ENCODE measurements at regions not wholly inside any gene's neighbourhood (a gene's known extent, or its start where the extent isn't known, plus 50 kb on each side); places are given as distances from the start of the nearest gene placed in this dataset.

GRCh38 chr21:25107708-25108107 lies 499.6 kb downstream of the MRPL39 start:
- Histone ChIP-seq H3K79me2 (ENCODE audit: low read length) (no peaks in the 10 kb centered on the region), H2AFZ (ENCODE audit: low read depth, low read length) (no peak overlapping the region), H3K27ac (ENCODE audit: low read length) (no peak overlapping the region), H4K20me1 (ENCODE audit: insufficient read depth, low read length) (no peaks in the 10 kb centered on the region), H3K4me1 (ENCODE audit: low read length) (no peaks in the 10 kb centered on the region), H3K4me2 (ENCODE audit: low read length) (no peak overlapping the region), H3K9me3 (ENCODE audit: insufficient read depth, low read length) (no peaks in the 10 kb centered on the region), H3K9ac (ENCODE audit: low read length) (no peak overlapping the region), H3K4me3 (ENCODE audit: low read length) (no peak overlapping the region), H3K27me3 (ENCODE audit: low read depth, low read length) (no peaks in the 10 kb centered on the region), H3K36me3 (replicated peaks; ENCODE audit: low read depth, low read length) (no peaks in the 10 kb centered on the region)
- TF ChIP-seq EZH2phosphoT487 (IDR thresholded peaks at IDR 0.05; ENCODE audit: low read depth) = no peak
- TF ChIP-seq CTCF (IDR thresholded peaks at IDR 0.05; ENCODE audit: low read depth, low read length) = no peak

- H3K9ac ChIP-seq (ENCODE audit: low read length) = no peak overlapping the region
- H3K4me2 ChIP-seq (ENCODE audit: low read length) = no peak overlapping the region
- H3K27ac ChIP-seq (ENCODE audit: low read length) = no peak overlapping the region
- no peaks in the 10 kb centered on the region for H3K9me3 ChIP-seq (ENCODE audit: insufficient read depth, low read length)
- no peaks in the 10 kb centered on the region for H3K79me2 ChIP-seq (ENCODE audit: low read length)
- no peak overlapping the region for H3K4me3 ChIP-seq (ENCODE audit: low read length)
- no peak overlapping the region for H2AFZ ChIP-seq (ENCODE audit: low read depth, low read length)
- no peaks in the 10 kb centered on the region for H4K20me1 ChIP-seq (ENCODE audit: insufficient read depth, low read length)
- H3K27me3 ChIP-seq (ENCODE audit: low read depth, low read length) = no peaks in the 10 kb centered on the region
- H3K4me1 ChIP-seq (ENCODE audit: low read length) = no peaks in the 10 kb centered on the region
- TF ChIP-seq EZH2phosphoT487 (IDR thresholded peaks at IDR 0.05; ENCODE audit: low read depth) (no peak), CTCF (IDR thresholded peaks at IDR 0.05; ENCODE audit: low read depth, low read length) (no peak)
- H3K36me3 ChIP-seq (replicated peaks; ENCODE audit: low read depth, low read length) = no peaks in the 10 kb centered on the region
Measured at GRCh38 chr21:25103500-25104207, 503.6 kb downstream of the MRPL39 start.

- Histone ChIP-seq H3K4me3 (ENCODE audit: low read length) (no peak overlapping the region), H2AFZ (ENCODE audit: low read depth, low read length) (no peak overlapping the region)
Measured at GRCh38 chr21:25097648-25098047, 509.6 kb downstream of the MRPL39 start.

GRCh38 chr21:25094695-25095094 lies 512.6 kb downstream of the MRPL39 start:
- Histone ChIP-seq H2AFZ (ENCODE audit: low read depth, low read length) (no peak overlapping the region), H3K4me3 (ENCODE audit: low read length) (no peak overlapping the region), H3K79me2 (ENCODE audit: low read length) (no peaks in the 10 kb centered on the region), H3K4me1 (ENCODE audit: low read length) (no peaks in the 10 kb centered on the region), H3K27me3 (ENCODE audit: low read depth, low read length) (no peaks in the 10 kb centered on the region), H3K27ac (ENCODE audit: low read length) (no peak overlapping the region), H3K36me3 (replicated peaks; ENCODE audit: low read depth, low read length) (peaks cover 4% of the 10 kb centered on the region), H3K4me2 (ENCODE audit: low read length) (no peak overlapping the region), H3K9ac (ENCODE audit: low read length) (no peak overlapping the region), H3K9me3 (ENCODE audit: insufficient read depth, low read length) (peaks cover 6% of the 10 kb centered on the region; the same call in 1 of the 2 replicates), H4K20me1 (ENCODE audit: insufficient read depth, low read length) (no peaks in the 10 kb centered on the region)
- TF ChIP-seq EZH2phosphoT487 (IDR thresholded peaks at IDR 0.05; ENCODE audit: low read depth) = no peak
- TF ChIP-seq CTCF (IDR thresholded peaks at IDR 0.05; ENCODE audit: low read depth, low read length) = no peak

More at GRCh38 chr21:25097648-25098047, 509.6 kb downstream of the MRPL39 start:
- H4K20me1 ChIP-seq (ENCODE audit: insufficient read depth, low read length) = no peaks in the 10 kb centered on the region
- peaks cover 4% of the 10 kb centered on the region for H3K36me3 ChIP-seq (replicated peaks; ENCODE audit: low read depth, low read length)
- no peak overlapping the region for H3K4me2 ChIP-seq (ENCODE audit: low read length)
- H3K9me3 ChIP-seq (ENCODE audit: insufficient read depth, low read length) = peaks cover 6% of the 10 kb centered on the region; the same call in 1 of the 2 replicates
- no peaks in the 10 kb centered on the region for H3K27me3 ChIP-seq (ENCODE audit: low read depth, low read length)
- TF ChIP-seq CTCF (IDR thresholded peaks at IDR 0.05; ENCODE audit: low read depth, low read length) (no peak), EZH2phosphoT487 (IDR thresholded peaks at IDR 0.05; ENCODE audit: low read depth) (no peak)
- no peaks in the 10 kb centered on the region for H3K4me1 ChIP-seq (ENCODE audit: low read length)
- H3K9ac ChIP-seq (ENCODE audit: low read length) = no peak overlapping the region
- H3K79me2 ChIP-seq (ENCODE audit: low read length) = no peaks in the 10 kb centered on the region
- no peak overlapping the region for H3K27ac ChIP-seq (ENCODE audit: low read length)

Data from OCI-LY3 (cell line).